HCT116 (cell line): ENCODE measurements at regions not wholly inside any gene's neighbourhood (a gene's known extent, or its start where the extent isn't known, plus 50 kb on each side); places are given as distances from the start of the nearest gene placed in this dataset.

ENCODE experiments used
- ATAC-seq: fragments of 200-7000 bp; cut with Tn5 transposase; 2 replicates; pipeline ENCODE4 v1.9.1; 2020; ENCODE audit warnings: mild to moderate bottlenecking, moderate library complexity
- BruUV-seq: library from RNA; stranded (reverse); fragments of 400-500 nt; replicated peaks from 2 replicates; lab custom pipeline; 2021; lab: Mats Ljungman, UMichigan
- CTCF ChIA-PET: fragments of 300-600 bp; sonication (Branson Sonifier 250); formaldehyde crosslinking; loops from one replicate; lab custom pipeline; 2021; ENCODE audit warnings: antibody characterized with exemption; lab: Charles Lee
- POLR2A ChIA-PET: fragments of 300-600, 350-600 bp; sonication (Branson Sonifier 250); formaldehyde crosslinking; loops from one replicate; lab custom pipeline; 2021; ENCODE audit warnings: antibody characterized with exemption; lab: Charles Lee
- RAD21 ChIA-PET, 2 experiments: fragments of 300-600 bp; sonication (Branson Sonifier 250); formaldehyde crosslinking; loops; one replicate each; lab custom pipeline; 2023; ENCODE audit warnings: low total read pairs in 2 of 2; ENCODE audit not compliant: uncharacterized antibody in 2 of 2, unreplicated experiment in 2 of 2, low non-redundant PET in 1 of 2; lab: Charles Lee
- DNase-seq: peaks from one replicate; pipeline ENCODE4 v3.0.0-alpha.2; 2010; ENCODE audit warnings: low read depth, low spot score
- H2AFZ ChIP-seq: fragments of 200-600 bp; shearing (Covaris generic), sonication (generic); 2 replicates; pipeline ENCODE4 v1.6.1; 2017; ENCODE audit warnings: low read depth, mixed run types, mixed read lengths, antibody characterized with exemption, low read length; ENCODE audit not compliant: poor library complexity, severe bottlenecking
- H3K27ac ChIP-seq: 2 replicates; pipeline ENCODE4 v1.5.1; 2012; ENCODE audit warnings: low read depth, low read length
- H3K27me3 ChIP-seq: fragments of 200-600 bp; sonication (generic); 2 replicates; pipeline ENCODE4 v1.6.1; 2016; ENCODE audit warnings: mixed run types, low read length, mixed read lengths; ENCODE audit not compliant: insufficient read depth
- H3K36me3 ChIP-seq, 2 experiments: fragments of 200-500 bp in 1 of 2; fragments of 200-600 bp in 1 of 2; sonication (Bioruptor generic) in 1 of 2; sonication (generic) in 1 of 2; 2 replicates each; pipeline versions ENCODE4 v1.5.1 to v1.6.1; 2014 to 2016; ENCODE audit warnings: low read length in 2 of 2, inconsistent platforms in 1 of 2, mixed read lengths in 1 of 2, mixed run types in 1 of 2; ENCODE audit not compliant: insufficient read depth in 2 of 2, control insufficient read depth in 1 of 2
- H3K4me1 ChIP-seq, 2 experiments: fragments of 200-600 bp in 1 of 2; sonication (generic) in 1 of 2; 2 replicates each; pipeline versions ENCODE4 v1.5.1 to v1.6.1; 2012 to 2017; ENCODE audit warnings: low read length in 2 of 2, inconsistent platforms in 1 of 2, mild to moderate bottlenecking in 1 of 2, mixed read lengths in 1 of 2, mixed run types in 1 of 2, moderate library complexity in 1 of 2; ENCODE audit not compliant: insufficient read depth in 2 of 2, control insufficient read depth in 1 of 2
- H3K4me2 ChIP-seq: fragments of 200-600 bp; sonication (generic); 2 replicates; pipeline ENCODE4 v1.6.1; 2017; ENCODE audit warnings: mixed run types, low read length, mixed read lengths
- H3K4me3 ChIP-seq, 2 experiments: fragments of 200-600 bp in 1 of 2; sonication (generic) in 1 of 2; replicated peaks in 1 of 2; 2 replicates each; pipeline ENCODE4 v1.5.1; 2011 to 2016; ENCODE audit warnings: low read length in 2 of 2, control low read depth in 1 of 2, low read depth in 1 of 2, mild to moderate bottlenecking in 1 of 2, mixed read lengths in 1 of 2, mixed run types in 1 of 2
- H3K79me2 ChIP-seq: fragments of 200-600 bp; sonication (generic); 2 replicates; pipeline ENCODE4 v1.6.1; 2017; ENCODE audit warnings: mild to moderate bottlenecking, mixed run types, low read length, moderate library complexity, mixed read lengths; ENCODE audit not compliant: insufficient read depth
- H3K9ac ChIP-seq: fragments of 200-600 bp; sonication (generic); 2 replicates; pipeline ENCODE4 v1.6.1; 2016; ENCODE audit warnings: low read length, mixed read lengths
- H3K9me2 ChIP-seq: fragments of 200-600 bp; sonication (generic), shearing (Covaris generic); 2 replicates; pipeline ENCODE4 v1.6.1; 2017; ENCODE audit warnings: mixed run types, mild to moderate bottlenecking, moderate library complexity; ENCODE audit not compliant: insufficient read depth
- H3K9me3 ChIP-seq, 2 experiments: fragments of 200-500 bp in 1 of 2; fragments of 200-600 bp in 1 of 2; sonication (Bioruptor generic) in 1 of 2; sonication (generic) in 1 of 2; 2 replicates each; pipeline ENCODE4 v1.6.1; 2014 to 2017; ENCODE audit warnings: low read length in 2 of 2, mixed read lengths in 2 of 2, inconsistent platforms in 1 of 2, low read depth in 1 of 2, mild to moderate bottlenecking in 1 of 2, mixed run types in 1 of 2, moderate library complexity in 1 of 2; ENCODE audit not compliant: control insufficient read depth in 1 of 2, insufficient read depth in 1 of 2
- H4K20me1 ChIP-seq: fragments of 200-600 bp; sonication (generic), shearing (Covaris generic); 2 replicates; pipeline ENCODE4 v1.6.1; 2017; ENCODE audit warnings: mixed run types, mild to moderate bottlenecking, moderate library complexity; ENCODE audit not compliant: insufficient read depth
- ATF3 ChIP-seq: IDR thresholded peaks from 2 replicates; pipeline ENCODE4 v1.6.1; 2012
- EGR1 ChIP-seq: IDR thresholded peaks from 2 replicates; pipeline ENCODE4 v1.6.1; 2012; ENCODE audit warnings: low read depth
- ELF1 ChIP-seq: IDR thresholded peaks from 2 replicates; pipeline ENCODE4 v1.6.1; 2012; ENCODE audit warnings: low read depth, borderline replicate concordance
- EZH2phosphoT487 ChIP-seq: fragments of 200-600 bp; IDR thresholded peaks from 2 replicates; pipeline ENCODE4 v1.6.1; 2018; ENCODE audit warnings: antibody characterized with exemption, borderline replicate concordance
- JUND ChIP-seq: IDR thresholded peaks from 2 replicates; pipeline ENCODE4 v1.6.1; 2012
- SIN3A ChIP-seq: IDR thresholded peaks from 2 replicates; pipeline ENCODE4 v1.6.1; 2012; ENCODE audit warnings: low read depth
- SP1 ChIP-seq: IDR thresholded peaks from 2 replicates; pipeline ENCODE4 v1.6.1; 2012; ENCODE audit warnings: low read depth
- SRF ChIP-seq: IDR thresholded peaks from 2 replicates; pipeline ENCODE4 v1.6.1; 2012; ENCODE audit warnings: low read depth
- TCF7L2 ChIP-seq: IDR thresholded peaks from 2 replicates; pipeline ENCODE4 v1.7.0; 2011; ENCODE audit warnings: borderline replicate concordance, inconsistent platforms; ENCODE audit not compliant: insufficient read depth, insufficient read length; ENCODE audit errors: extremely low read depth
- YY1 ChIP-seq: IDR thresholded peaks from 2 replicates; pipeline ENCODE4 v1.6.1; 2011; ENCODE audit warnings: low read length, low read depth, moderate library complexity, mild to moderate bottlenecking; ENCODE audit not compliant: insufficient replicate concordance; ENCODE audit errors: extremely low read depth
- ZNF274 ChIP-seq: fragments of 200-500 bp; sonication (Bioruptor generic); IDR thresholded peaks from 2 replicates; pipeline ENCODE4 v1.6.1; 2014; ENCODE audit warnings: mild to moderate bottlenecking, low read depth, low read length, inconsistent platforms
- intact Hi-C: fragments of 100-400 bp; cut with micrococcal nuclease; formaldehyde crosslinking; loops from 2 replicates; pipeline ENCODE4 v1.10.0; 2022
- TF ChIP-seq, protein P1 (sequence below): IDR thresholded peaks from 2 replicates; pipeline ENCODE4 v1.6.1; 2012
- TF ChIP-seq, protein P2 (sequence below): IDR thresholded peaks from 2 replicates; pipeline ENCODE4 v1.6.1; 2012; ENCODE audit warnings: low read depth
- TF ChIP-seq, protein P3 (sequence below): IDR thresholded peaks from 2 replicates; pipeline ENCODE4 v1.6.1; 2011; ENCODE audit warnings: mild to moderate bottlenecking, low read length, moderate library complexity; ENCODE audit not compliant: insufficient replicate concordance; ENCODE audit errors: extremely low read depth

DNA sequence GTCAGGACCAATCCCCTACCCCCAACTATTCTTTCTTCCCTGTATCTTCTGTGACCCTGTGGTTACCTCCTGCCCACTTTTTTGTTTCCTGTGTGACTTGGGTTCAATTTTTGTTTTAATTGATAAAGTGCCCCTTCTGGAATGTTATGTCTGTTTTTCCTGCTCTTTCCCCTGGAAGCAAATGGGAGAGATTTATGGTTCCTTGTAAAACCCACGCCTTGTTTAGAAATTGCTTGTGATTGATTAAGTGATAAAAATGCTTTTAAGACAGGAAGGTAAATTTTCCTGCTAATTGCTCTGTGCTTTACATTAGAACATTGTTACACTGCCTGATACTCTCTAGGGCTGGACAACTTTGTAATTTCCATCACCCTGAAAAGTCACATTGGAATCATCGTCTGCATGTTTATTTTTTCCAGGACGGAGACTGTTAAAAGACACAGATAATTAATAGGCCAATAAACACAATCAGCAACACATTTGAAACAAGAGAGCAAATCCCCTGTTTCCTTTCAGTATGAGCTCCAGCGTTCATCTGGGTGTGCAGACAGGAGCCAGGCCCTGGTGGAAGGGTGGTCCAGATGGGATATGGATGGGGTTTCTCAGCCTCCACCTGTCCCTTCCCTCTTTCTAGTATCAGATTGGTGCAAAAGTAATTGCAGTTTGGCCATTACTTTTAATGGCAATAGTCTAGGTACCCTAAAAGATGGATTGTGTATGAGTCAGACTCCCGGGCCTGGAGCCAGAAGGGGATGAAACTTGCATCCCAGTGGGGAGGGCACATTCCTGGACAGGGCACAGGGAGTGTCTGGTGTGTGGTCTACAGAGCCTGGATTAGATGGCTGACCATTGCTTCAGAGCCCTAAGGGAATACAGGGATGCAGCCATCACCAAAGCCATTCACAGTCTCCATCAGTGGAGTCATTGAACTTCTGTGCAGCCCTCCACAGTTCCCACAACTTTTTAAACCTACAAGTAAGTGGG lies 58.1 kb upstream of the AGBL1 start:
- Histone ChIP-seq H3K79me2 (no peaks in the 10 kb centered on the region), H3K9me2 (no peaks in the 10 kb centered on the region), H3K36me3 (no peaks in the 10 kb centered on the region), H2AFZ (no peak overlapping the region), H3K9ac (no peak overlapping the region), H4K20me1 (no peaks in the 10 kb centered on the region), H3K4me1 (no peaks in the 10 kb centered on the region), H3K4me2 (no peak overlapping the region), H3K27me3 (no peaks in the 10 kb centered on the region), H3K4me3 (no peak overlapping the region), H3K27ac (no peak overlapping the region), H3K9me3 (no peaks in the 10 kb centered on the region)
- intact Hi-C loops, result no loop called here
- ChIA-PET POLR2A (no interaction called here), CTCF (no interaction called here), RAD21 (no interaction called here)
- no TSS peak for BruUV-seq
- peak; percentile 58; the same call in 1 of the 2 replicates for ATAC-seq
- TF ChIP-seq ELF1, result no peak
- no peak for TF ChIP-seq JUND
- TF ChIP-seq SRF, result no peak
- TF ChIP-seq EZH2phosphoT487, result no peak
- TF ChIP-seq YY1, result no peak
- TF ChIP-seq, protein P1, sequence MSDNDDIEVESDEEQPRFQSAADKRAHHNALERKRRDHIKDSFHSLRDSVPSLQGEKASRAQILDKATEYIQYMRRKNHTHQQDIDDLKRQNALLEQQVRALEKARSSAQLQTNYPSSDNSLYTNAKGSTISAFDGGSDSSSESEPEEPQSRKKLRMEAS, result no peak
- no peak for TF ChIP-seq TCF7L2
- TF ChIP-seq, protein P2, sequence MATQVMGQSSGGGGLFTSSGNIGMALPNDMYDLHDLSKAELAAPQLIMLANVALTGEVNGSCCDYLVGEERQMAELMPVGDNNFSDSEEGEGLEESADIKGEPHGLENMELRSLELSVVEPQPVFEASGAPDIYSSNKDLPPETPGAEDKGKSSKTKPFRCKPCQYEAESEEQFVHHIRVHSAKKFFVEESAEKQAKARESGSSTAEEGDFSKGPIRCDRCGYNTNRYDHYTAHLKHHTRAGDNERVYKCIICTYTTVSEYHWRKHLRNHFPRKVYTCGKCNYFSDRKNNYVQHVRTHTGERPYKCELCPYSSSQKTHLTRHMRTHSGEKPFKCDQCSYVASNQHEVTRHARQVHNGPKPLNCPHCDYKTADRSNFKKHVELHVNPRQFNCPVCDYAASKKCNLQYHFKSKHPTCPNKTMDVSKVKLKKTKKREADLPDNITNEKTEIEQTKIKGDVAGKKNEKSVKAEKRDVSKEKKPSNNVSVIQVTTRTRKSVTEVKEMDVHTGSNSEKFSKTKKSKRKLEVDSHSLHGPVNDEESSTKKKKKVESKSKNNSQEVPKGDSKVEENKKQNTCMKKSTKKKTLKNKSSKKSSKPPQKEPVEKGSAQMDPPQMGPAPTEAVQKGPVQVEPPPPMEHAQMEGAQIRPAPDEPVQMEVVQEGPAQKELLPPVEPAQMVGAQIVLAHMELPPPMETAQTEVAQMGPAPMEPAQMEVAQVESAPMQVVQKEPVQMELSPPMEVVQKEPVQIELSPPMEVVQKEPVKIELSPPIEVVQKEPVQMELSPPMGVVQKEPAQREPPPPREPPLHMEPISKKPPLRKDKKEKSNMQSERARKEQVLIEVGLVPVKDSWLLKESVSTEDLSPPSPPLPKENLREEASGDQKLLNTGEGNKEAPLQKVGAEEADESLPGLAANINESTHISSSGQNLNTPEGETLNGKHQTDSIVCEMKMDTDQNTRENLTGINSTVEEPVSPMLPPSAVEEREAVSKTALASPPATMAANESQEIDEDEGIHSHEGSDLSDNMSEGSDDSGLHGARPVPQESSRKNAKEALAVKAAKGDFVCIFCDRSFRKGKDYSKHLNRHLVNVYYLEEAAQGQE, result no peak
- no peak for TF ChIP-seq ZNF274
- no peak for TF ChIP-seq EGR1
- TF ChIP-seq SP1, result no peak
- no peak for TF ChIP-seq ATF3
- TF ChIP-seq SIN3A, result no peak
- TF ChIP-seq, protein P3, sequence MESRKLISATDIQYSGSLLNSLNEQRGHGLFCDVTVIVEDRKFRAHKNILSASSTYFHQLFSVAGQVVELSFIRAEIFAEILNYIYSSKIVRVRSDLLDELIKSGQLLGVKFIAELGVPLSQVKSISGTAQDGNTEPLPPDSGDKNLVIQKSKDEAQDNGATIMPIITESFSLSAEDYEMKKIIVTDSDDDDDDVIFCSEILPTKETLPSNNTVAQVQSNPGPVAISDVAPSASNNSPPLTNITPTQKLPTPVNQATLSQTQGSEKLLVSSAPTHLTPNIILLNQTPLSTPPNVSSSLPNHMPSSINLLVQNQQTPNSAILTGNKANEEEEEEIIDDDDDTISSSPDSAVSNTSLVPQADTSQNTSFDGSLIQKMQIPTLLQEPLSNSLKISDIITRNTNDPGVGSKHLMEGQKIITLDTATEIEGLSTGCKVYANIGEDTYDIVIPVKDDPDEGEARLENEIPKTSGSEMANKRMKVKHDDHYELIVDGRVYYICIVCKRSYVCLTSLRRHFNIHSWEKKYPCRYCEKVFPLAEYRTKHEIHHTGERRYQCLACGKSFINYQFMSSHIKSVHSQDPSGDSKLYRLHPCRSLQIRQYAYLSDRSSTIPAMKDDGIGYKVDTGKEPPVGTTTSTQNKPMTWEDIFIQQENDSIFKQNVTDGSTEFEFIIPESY, result no peak
- DNase-seq, result no peak
